CD4-positive, CD25-positive, alpha-beta regulatory T cell (primary cell): ENCODE measurements at regions not wholly inside any gene's neighbourhood (a gene's known extent, or its start where the extent isn't known, plus 50 kb on each side); places are given as distances from the start of the nearest gene placed in this dataset.
"Not testable (repeated sequence)": the region's sequence is repeated elsewhere in the genome, so short reads cannot be mapped to it uniquely, and the experiment has no call there.

Experiments
- ATAC-seq, 2 donors: fragments of 150-1000 bp; cut with Tn5 transposase; one replicate each; pipeline ENCODE4 v1.10.0; 2021; ENCODE audit warnings: low read depth in 2 of 2, moderate number of reproducible peaks in 2 of 2, moderate library complexity in 1 of 2
- DNase-seq, 3 donors: peaks; one replicate each; pipeline versions ENCODE4 v3.0.0 to v3.0.0-alpha.2; 2012 to 2022; ENCODE audit warnings: mixed read lengths in 1 of 3
- H3K27ac ChIP-seq: one replicate; pipeline ENCODE4 v1.7.0; 2013; ENCODE audit warnings: mild to moderate bottlenecking, low read length; ENCODE audit not compliant: insufficient read depth, poor library complexity, severe bottlenecking
- H3K27me3 ChIP-seq: one replicate; pipeline ENCODE4 v1.7.0; 2013; ENCODE audit warnings: low read length; ENCODE audit not compliant: control insufficient read depth, insufficient read depth
- H3K36me3 ChIP-seq: one replicate; pipeline ENCODE4 v1.7.0; 2013; ENCODE audit warnings: mild to moderate bottlenecking, low read length, moderate library complexity; ENCODE audit not compliant: control insufficient read depth, insufficient read depth
- H3K4me1 ChIP-seq: 2 replicates; pipeline ENCODE4 v1.7.0; 2013; ENCODE audit warnings: mild to moderate bottlenecking, low read length; ENCODE audit not compliant: insufficient read depth, control insufficient read depth, poor library complexity, severe bottlenecking
- H3K4me3 ChIP-seq: one replicate; pipeline ENCODE4 v1.7.0; 2013; ENCODE audit warnings: low read depth, mild to moderate bottlenecking, low read length, moderate library complexity
- H3K9me3 ChIP-seq, 2 experiments: 1 replicate in 1 of 2; 2 replicates in 1 of 2; pipeline ENCODE4 v1.7.0; 2013; ENCODE audit warnings: low read length in 2 of 2, mild to moderate bottlenecking in 1 of 2, moderate library complexity in 1 of 2; ENCODE audit not compliant: control insufficient read depth in 2 of 2
- H3K27ac Mint-ChIP-seq, 3 donors: one replicate each; pipeline ENCODE4 v1.8.0; 2020 to 2022; ENCODE audit warnings: mild to moderate bottlenecking in 3 of 3, mixed read lengths in 3 of 3, moderate library complexity in 2 of 3
- H3K27me3 Mint-ChIP-seq: one replicate; pipeline ENCODE4 v1.8.0; 2022; ENCODE audit warnings: mild to moderate bottlenecking, mixed read lengths
- H3K36me3 Mint-ChIP-seq: one replicate; pipeline ENCODE4 v1.8.0; 2020; ENCODE audit warnings: mixed read lengths
- H3K4me1 Mint-ChIP-seq, 4 donors: one replicate each; pipeline ENCODE4 v1.8.0; 2020 to 2022; ENCODE audit warnings: mixed read lengths in 4 of 4, mild to moderate bottlenecking in 1 of 4
- H3K4me3 Mint-ChIP-seq, 4 donors: one replicate each; pipeline ENCODE4 v1.8.0; 2020 to 2022; ENCODE audit warnings: mild to moderate bottlenecking in 4 of 4, mixed read lengths in 4 of 4, moderate library complexity in 3 of 4
- H3K9me3 Mint-ChIP-seq, 7 donors: one replicate each; pipeline ENCODE4 v1.8.0; 2020 to 2022; ENCODE audit warnings: mixed read lengths in 7 of 7, mild to moderate bottlenecking in 3 of 7, moderate library complexity in 2 of 7

DNA sequence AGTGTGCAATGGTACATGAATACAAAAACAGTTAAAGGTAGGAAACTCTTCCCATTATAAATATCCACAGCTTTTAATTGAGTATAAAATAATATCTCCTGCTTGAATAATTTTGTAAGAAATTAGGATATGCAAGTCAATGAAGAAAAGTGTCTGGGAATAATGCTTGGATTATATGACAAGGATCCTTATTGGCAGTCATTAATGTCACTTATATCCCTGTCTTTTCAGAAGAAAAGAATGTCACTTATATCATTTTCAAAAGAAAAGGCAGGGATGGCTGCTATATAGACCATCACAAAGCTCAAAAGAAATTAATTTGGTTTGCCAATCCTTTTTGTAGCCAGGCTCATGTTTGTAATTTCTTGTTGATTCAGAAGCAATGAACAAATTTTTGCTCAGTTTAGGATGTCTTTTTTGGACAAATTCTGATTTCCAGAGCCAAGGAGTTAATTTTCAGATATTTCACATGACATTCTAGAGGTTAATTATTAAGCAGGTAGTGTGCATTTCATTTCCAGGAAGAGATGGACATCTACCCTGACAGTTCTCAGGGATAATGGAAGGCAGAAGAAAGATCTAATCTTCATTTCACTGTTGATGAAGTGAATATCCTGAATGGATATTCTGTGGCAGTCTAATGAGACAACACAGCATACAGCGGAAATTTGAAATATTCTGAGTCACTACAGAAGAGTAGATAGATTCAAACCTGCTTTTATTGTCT, 299.8 kb downstream of the RPS29 start:
- DNase-seq (no peak), ATAC-seq (no peak)
- Mint-ChIP-seq H3K4me3 (no peak overlapping the region), H3K27ac (no peak overlapping the region), H3K27me3 (peaks cover 4% of the 10 kb centered on the region), H3K9me3 (peaks cover 0 to 9% (median 0%) of the 10 kb centered on the region in 7 donors), H3K36me3 (no peaks in the 10 kb centered on the region), H3K4me1 (no peaks in the 10 kb centered on the region)
- Histone ChIP-seq H3K27ac (no peak overlapping the region), H3K27me3 (no peaks in the 10 kb centered on the region), H3K9me3 (no peaks in the 10 kb centered on the region), H3K36me3 (no peaks in the 10 kb centered on the region), H3K4me3 (no peak overlapping the region), H3K4me1 (no peaks in the 10 kb centered on the region)

DNA sequence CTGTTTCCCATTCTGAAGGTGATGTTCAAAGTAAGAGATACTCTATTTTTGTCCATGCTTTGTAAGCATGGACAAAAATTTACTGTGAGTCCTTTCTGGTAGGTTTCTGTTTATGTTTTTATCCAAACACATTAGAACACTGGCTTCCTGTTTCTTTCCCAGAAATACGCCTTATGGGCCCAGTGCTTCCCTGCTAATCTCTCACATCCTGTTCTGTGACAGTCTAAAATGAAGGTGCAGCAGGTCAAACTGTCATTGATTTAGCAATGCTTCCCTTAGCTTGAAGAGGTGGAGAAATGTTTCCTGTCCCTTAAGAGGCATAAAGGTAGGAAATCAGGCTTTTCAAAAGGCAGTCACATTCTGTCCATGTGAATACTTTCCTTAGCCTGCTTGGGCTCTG, 305.6 kb downstream of the RPS29 start:
- Mint-ChIP-seq H3K9me3 (peaks cover 0 to 7% (median 0%) of the 10 kb centered on the region in 7 donors), H3K4me3 (no peak overlapping the region), H3K27ac (no peak overlapping the region), H3K27me3 (peaks cover 4% of the 10 kb centered on the region), H3K4me1 (no peaks in the 10 kb centered on the region), H3K36me3 (no peaks in the 10 kb centered on the region)
- H3K27me3 ChIP-seq, result peaks cover 3% of the 10 kb centered on the region
- ATAC-seq (no peak), DNase-seq (no peak)
- H3K9me3 ChIP-seq, result no peaks in the 10 kb centered on the region
- H3K36me3 ChIP-seq, result no peaks in the 10 kb centered on the region
- H3K4me1 ChIP-seq, result no peaks in the 10 kb centered on the region
- H3K27ac ChIP-seq, result no peak overlapping the region
- no peak overlapping the region for H3K4me3 ChIP-seq

- Histone ChIP-seq H3K4me3 (no peak overlapping the region), H3K9me3 (no peaks in the 10 kb centered on the region), H3K27ac (no peak overlapping the region), H3K4me1 (no peaks in the 10 kb centered on the region), H3K36me3 (no peaks in the 10 kb centered on the region), H3K27me3 (no peaks in the 10 kb centered on the region)
- ATAC-seq (no peak), DNase-seq (no peak)
- Mint-ChIP-seq H3K36me3 (no peaks in the 10 kb centered on the region), H3K9me3 (peaks cover 0 to 9% (median 4%) of the 10 kb centered on the region in 7 donors), H3K27ac (no peak overlapping the region), H3K27me3 (no peaks in the 10 kb centered on the region), H3K4me3 (no peak overlapping the region), H3K4me1 (no peaks in the 10 kb centered on the region)
These were observed 335.7 kb downstream of the RPS29 start for GRCh38 chr14:49250517-49250916.

GRCh38 chr14:49250109-49250508, 336.1 kb downstream of the RPS29 start:
- ATAC-seq (no peak), DNase-seq (no peak)
- no peak overlapping the region for H3K27ac ChIP-seq
- H3K27ac Mint-ChIP-seq, result no peak overlapping the region
- H3K4me3 ChIP-seq, result no peak overlapping the region
- no peaks in the 10 kb centered on the region for H3K27me3 Mint-ChIP-seq
- H3K36me3 Mint-ChIP-seq, result no peaks in the 10 kb centered on the region
- no peak overlapping the region for H3K4me3 Mint-ChIP-seq
- no peaks in the 10 kb centered on the region for H3K4me1 ChIP-seq
- peaks cover 0 to 10% (median 4%) of the 10 kb centered on the region in 7 donors for H3K9me3 Mint-ChIP-seq
- no peaks in the 10 kb centered on the region for H3K36me3 ChIP-seq
- H3K4me1 Mint-ChIP-seq, result no peaks in the 10 kb centered on the region
- no peaks in the 10 kb centered on the region for H3K9me3 ChIP-seq
- no peaks in the 10 kb centered on the region for H3K27me3 ChIP-seq

DNA sequence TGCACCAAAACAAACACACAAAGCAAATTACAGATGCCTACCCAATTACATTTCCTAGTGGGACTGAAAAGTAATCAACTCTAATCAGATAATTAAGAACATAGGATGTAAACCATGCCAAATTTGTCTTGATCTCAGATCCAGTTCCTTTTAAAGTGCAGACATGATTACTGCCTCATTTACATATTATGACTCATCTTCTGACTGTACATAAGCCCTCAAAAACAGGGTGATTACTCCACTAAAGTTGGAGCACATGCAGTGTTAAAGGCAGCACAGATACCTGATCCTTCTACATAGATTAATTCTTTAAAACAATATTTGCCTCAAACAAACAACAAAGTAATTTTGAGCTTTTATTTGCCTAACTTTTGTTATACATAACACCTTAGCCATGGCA, 337.2 kb downstream of the RPS29 start:
- Histone ChIP-seq H3K9me3 (no peaks in the 10 kb centered on the region), H3K27ac (no peak overlapping the region), H3K27me3 (no peaks in the 10 kb centered on the region), H3K4me3 (no peak overlapping the region), H3K36me3 (no peaks in the 10 kb centered on the region), H3K4me1 (no peaks in the 10 kb centered on the region)
- Mint-ChIP-seq H3K4me1 (no peaks in the 10 kb centered on the region), H3K27ac (no peak overlapping the region), H3K36me3 (no peaks in the 10 kb centered on the region), H3K9me3 (peaks cover 0 to 10% (median 4%) of the 10 kb centered on the region in 7 donors), H3K27me3 (no peaks in the 10 kb centered on the region), H3K4me3 (no peak overlapping the region)
- no peak for DNase-seq
- no peak for ATAC-seq

DNA sequence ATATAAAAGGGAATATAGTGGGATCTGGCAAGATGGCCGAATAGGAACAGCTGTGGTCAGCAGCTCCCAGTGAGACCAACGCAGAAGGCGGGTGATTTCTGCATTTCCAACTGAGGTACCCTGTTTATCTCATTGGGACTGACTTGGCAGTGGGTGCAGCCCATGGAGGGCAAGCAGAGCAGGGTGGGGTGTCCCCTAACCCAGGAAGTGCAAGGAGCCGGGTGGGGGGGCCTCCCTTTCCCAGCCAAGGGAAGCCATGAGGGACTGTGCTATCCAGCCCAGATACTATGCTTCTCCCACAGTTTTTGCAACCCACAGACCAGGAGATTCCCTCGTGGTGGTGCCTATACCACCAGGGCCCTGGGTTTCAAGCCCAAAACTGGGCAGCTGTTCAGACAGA, 342.4 kb downstream of the RPS29 start:
- H3K4me1 ChIP-seq, H3K27ac ChIP-seq, H3K9me3 Mint-ChIP-seq, H3K27me3 ChIP-seq, H3K9me3 ChIP-seq, ATAC-seq, H3K36me3 Mint-ChIP-seq, H3K27me3 Mint-ChIP-seq, H3K4me3 ChIP-seq, H3K4me3 Mint-ChIP-seq, DNase-seq, H3K36me3 ChIP-seq, H3K4me1 Mint-ChIP-seq, H3K27ac Mint-ChIP-seq: not testable (repeated sequence)

- no peak for ATAC-seq
- no peaks in the 10 kb centered on the region for H3K36me3 ChIP-seq
- Mint-ChIP-seq H3K4me1 (no peaks in the 10 kb centered on the region), H3K9me3 (peaks cover 3 to 25% (median 16%) of the 10 kb centered on the region in 7 donors), H3K27me3 (no peaks in the 10 kb centered on the region), H3K27ac (no peak overlapping the region), H3K36me3 (no peaks in the 10 kb centered on the region), H3K4me3 (no peak overlapping the region)
- peaks cover 2 to 15% of the 10 kb centered on the region in 2 experiments for H3K9me3 ChIP-seq
- no peaks in the 10 kb centered on the region for H3K27me3 ChIP-seq
- H3K4me1 ChIP-seq, result no peaks in the 10 kb centered on the region
- no peak for DNase-seq
- H3K4me3 ChIP-seq, result no peak overlapping the region
- no peak overlapping the region for H3K27ac ChIP-seq
These were observed 345.8 kb downstream of the RPS29 start for GRCh38 chr14:49240383-49240782.

GRCh38 chr14:49228552-49228951, 357.6 kb downstream of the RPS29 start:
- Mint-ChIP-seq H3K27me3 (no peaks in the 10 kb centered on the region), H3K9me3 (peaks cover 0 to 2% (median 0%) of the 10 kb centered on the region in 7 donors), H3K27ac (no peak overlapping the region), H3K4me3 (no peak overlapping the region), H3K4me1 (no peaks in the 10 kb centered on the region), H3K36me3 (no peaks in the 10 kb centered on the region)
- ATAC-seq (no peak), DNase-seq (no peak)
- H3K4me1 ChIP-seq, result no peaks in the 10 kb centered on the region
- H3K4me3 ChIP-seq, result no peak overlapping the region
- H3K9me3 ChIP-seq, result no peaks in the 10 kb centered on the region
- H3K36me3 ChIP-seq, result no peaks in the 10 kb centered on the region
- H3K27ac ChIP-seq, result no peak overlapping the region
- no peaks in the 10 kb centered on the region for H3K27me3 ChIP-seq
